ENCODE measurements at regions not wholly inside any gene's neighbourhood (a gene's known extent, or its start where the extent isn't known, plus 50 kb on each side); places are given as distances from the start of the nearest gene placed in this dataset.

DNA sequence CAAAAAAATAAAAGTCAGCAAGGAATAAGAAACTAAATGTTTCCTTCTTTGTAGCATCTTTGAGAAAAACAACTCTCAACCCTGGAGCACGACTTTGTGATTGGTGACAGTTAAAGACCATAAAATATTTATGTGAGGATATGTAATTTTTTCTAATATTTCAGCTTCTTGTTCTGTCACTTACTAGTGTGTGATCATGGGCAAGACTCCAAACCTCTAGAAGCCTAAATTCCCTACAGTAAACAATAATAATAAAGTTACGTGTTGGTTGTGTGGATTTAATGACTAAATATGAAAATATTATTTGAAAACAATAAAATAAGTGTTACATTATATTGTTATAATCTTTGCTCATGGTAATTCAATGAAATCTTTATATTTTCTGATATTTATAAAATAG lies 735.6 kb upstream of the MARCKS start:
- H3K9me3 ChIP-seq (ENCODE audit: control insufficient read depth in 4 of 4, low read length in 3 of 4) = peaks cover 0 to 3% (median 1%) of the 10 kb centered on the region in 4 donors
- H3K36me3 ChIP-seq (ENCODE audit: control insufficient read depth in 4 of 4, insufficient read depth in 3 of 4, low read depth in 1 of 4, low read length in 3 of 4) = no peaks in the 10 kb centered on the region
- WGBS = 84% methylated on average over 2 of the region's 2 CpGs
- no peak overlapping the region for H3K27ac ChIP-seq (ENCODE audit: low read depth in 1 of 2, low read length in 2 of 2)
- no peak overlapping the region for H3K4me3 ChIP-seq (ENCODE audit: low read depth in 1 of 3, low read length in 3 of 3)
- H3K4me1 ChIP-seq (ENCODE audit: control insufficient read depth in 4 of 4, insufficient read depth in 4 of 4, low read length in 3 of 4) = no peaks in the 10 kb centered on the region
- no peaks in the 10 kb centered on the region for H3K27me3 ChIP-seq (ENCODE audit: control insufficient read depth in 4 of 4, insufficient read depth in 4 of 4, low read length in 3 of 4)
- no peak overlapping the region for H3K9ac ChIP-seq (ENCODE audit: low read depth in 1 of 2, low read length in 2 of 2)
- TF ChIP-seq NR2F2 (IDR thresholded peaks at IDR 0.05) (no peak), HNF4G (IDR thresholded peaks at IDR 0.05) (no peak), JUND (IDR thresholded peaks at IDR 0.05) (no peak), EGR1 (IDR thresholded peaks at IDR 0.05; ENCODE audit: low read depth in 2 of 2) (no peak), HNF4A (conservative IDR thresholded peaks at IDR 0.05) (no peak), REST (IDR thresholded peaks at IDR 0.05) (no peak)
- TF ChIP-seq, protein P1, sequence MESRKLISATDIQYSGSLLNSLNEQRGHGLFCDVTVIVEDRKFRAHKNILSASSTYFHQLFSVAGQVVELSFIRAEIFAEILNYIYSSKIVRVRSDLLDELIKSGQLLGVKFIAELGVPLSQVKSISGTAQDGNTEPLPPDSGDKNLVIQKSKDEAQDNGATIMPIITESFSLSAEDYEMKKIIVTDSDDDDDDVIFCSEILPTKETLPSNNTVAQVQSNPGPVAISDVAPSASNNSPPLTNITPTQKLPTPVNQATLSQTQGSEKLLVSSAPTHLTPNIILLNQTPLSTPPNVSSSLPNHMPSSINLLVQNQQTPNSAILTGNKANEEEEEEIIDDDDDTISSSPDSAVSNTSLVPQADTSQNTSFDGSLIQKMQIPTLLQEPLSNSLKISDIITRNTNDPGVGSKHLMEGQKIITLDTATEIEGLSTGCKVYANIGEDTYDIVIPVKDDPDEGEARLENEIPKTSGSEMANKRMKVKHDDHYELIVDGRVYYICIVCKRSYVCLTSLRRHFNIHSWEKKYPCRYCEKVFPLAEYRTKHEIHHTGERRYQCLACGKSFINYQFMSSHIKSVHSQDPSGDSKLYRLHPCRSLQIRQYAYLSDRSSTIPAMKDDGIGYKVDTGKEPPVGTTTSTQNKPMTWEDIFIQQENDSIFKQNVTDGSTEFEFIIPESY (IDR thresholded peaks at IDR 0.05) = no peak
- no peak for DNase-seq (ENCODE audit: low spot score)

DNA sequence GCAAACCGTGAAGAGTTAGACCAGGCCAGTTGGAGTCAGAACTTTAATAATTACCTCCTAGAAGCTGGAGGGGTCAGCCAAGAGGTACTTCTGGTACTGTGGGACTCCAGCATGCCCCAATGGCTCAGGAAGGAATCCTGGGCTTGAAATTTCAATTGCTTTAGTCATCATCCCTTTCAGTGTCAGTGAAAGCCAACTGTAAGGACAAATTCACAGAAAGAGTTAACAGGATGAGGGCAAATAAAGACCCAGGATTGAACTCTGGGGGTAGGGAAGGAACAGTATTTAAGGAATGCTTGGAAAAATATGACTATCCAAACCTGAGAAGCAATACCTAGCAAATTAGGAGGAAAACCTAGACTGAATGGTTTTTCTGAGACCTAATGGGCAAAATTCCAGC lies 735.1 kb upstream of the MARCKS start:
- Histone ChIP-seq H3K4me1 (ENCODE audit: control insufficient read depth in 4 of 4, insufficient read depth in 4 of 4, low read length in 3 of 4) (no peaks in the 10 kb centered on the region), H3K9me3 (ENCODE audit: control insufficient read depth in 4 of 4, low read length in 3 of 4) (peaks cover 0 to 3% (median 1%) of the 10 kb centered on the region in 4 donors), H3K9ac (ENCODE audit: low read depth in 1 of 2, low read length in 2 of 2) (no peak overlapping the region), H3K27ac (ENCODE audit: low read depth in 1 of 2, low read length in 2 of 2) (no peak overlapping the region), H3K4me3 (ENCODE audit: low read depth in 1 of 3, low read length in 3 of 3) (no peak overlapping the region), H3K27me3 (ENCODE audit: control insufficient read depth in 4 of 4, insufficient read depth in 4 of 4, low read length in 3 of 4) (no peaks in the 10 kb centered on the region), H3K36me3 (ENCODE audit: control insufficient read depth in 4 of 4, insufficient read depth in 3 of 4, low read depth in 1 of 4, low read length in 3 of 4) (no peaks in the 10 kb centered on the region)
- DNase-seq (ENCODE audit: low spot score) = no peak
- TF ChIP-seq RAD21 (IDR thresholded peaks at IDR 0.05) = peak; percentile 4 to 19
- TF ChIP-seq NR2F2 (IDR thresholded peaks at IDR 0.05) = peak; percentile 26
- no peak for TF ChIP-seq SP1 (IDR thresholded peaks at IDR 0.05)
- no peak for TF ChIP-seq RXRA (IDR thresholded peaks at IDR 0.05)
- 69% methylated on average over 1 of the region's 1 CpG for WGBS

GRCh38 chr6:113125626-113126025 lies 731.5 kb upstream of the MARCKS start:
- no peak overlapping the region for H3K9ac ChIP-seq (ENCODE audit: low read depth in 1 of 2, low read length in 2 of 2)
- WGBS = 76% methylated on average over 2 of the region's 2 CpGs
- H3K4me3 ChIP-seq (ENCODE audit: low read depth in 1 of 3, low read length in 3 of 3) = no peak overlapping the region
- no peaks in the 10 kb centered on the region for H3K36me3 ChIP-seq (ENCODE audit: control insufficient read depth in 4 of 4, insufficient read depth in 3 of 4, low read depth in 1 of 4, low read length in 3 of 4)
- no peak overlapping the region for H3K27ac ChIP-seq (ENCODE audit: low read depth in 1 of 2, low read length in 2 of 2)
- H3K27me3 ChIP-seq (ENCODE audit: control insufficient read depth in 4 of 4, insufficient read depth in 4 of 4, low read length in 3 of 4) = no peaks in the 10 kb centered on the region
- H3K4me1 ChIP-seq (ENCODE audit: control insufficient read depth in 4 of 4, insufficient read depth in 4 of 4, low read length in 3 of 4) = no peaks in the 10 kb centered on the region
- TF ChIP-seq HNF4G (IDR thresholded peaks at IDR 0.05) (no peak), ATF3 (IDR thresholded peaks at IDR 0.05) (no peak), MAX (IDR thresholded peaks at IDR 0.05) (no peak), CTCF (IDR thresholded peaks at IDR 0.05; ENCODE audit: low read depth, low read length, missing input control) (no peak), EGR1 (IDR thresholded peaks at IDR 0.05; ENCODE audit: low read depth in 2 of 2) (no peak), FOXA1 (IDR thresholded peaks at IDR 0.05) (no peak), YY1 (IDR thresholded peaks at IDR 0.05) (no peak), RXRA (IDR thresholded peaks at IDR 0.05) (no peak), HNF4A (conservative IDR thresholded peaks at IDR 0.05) (no peak), RAD21 (IDR thresholded peaks at IDR 0.05) (no peak), GABPA (IDR thresholded peaks at IDR 0.05 in 1 of 2, conservative IDR thresholded peaks at IDR 0.05 in 1 of 2) (no peak), TAF1 (conservative IDR thresholded peaks at IDR 0.05) (no peak), REST (IDR thresholded peaks at IDR 0.05) (no peak)
- no peak for DNase-seq (ENCODE audit: low spot score)
- no peaks in the 10 kb centered on the region for H3K9me3 ChIP-seq (ENCODE audit: control insufficient read depth in 4 of 4, low read length in 3 of 4)
